ENCODE measurements at regions not wholly inside any gene's neighbourhood (a gene's known extent, or its start where the extent isn't known, plus 50 kb on each side); places are given as distances from the start of the nearest gene placed in this dataset.

GRCh38 chr6:169024047-169024660, 229.5 kb downstream of the THBS2 start:
- no peak overlapping the region for H3K27ac ChIP-seq
- in situ Hi-C loops (cut with HindIII; ENCODE audit: low pct_ligation_motif_present, low sequenced_read_pairs): no loop called here
- H3K27me3 ChIP-seq (replicated peaks): no peaks in the 10 kb centered on the region
- DNase-seq: no peak
- no peaks in the 10 kb centered on the region for H3K36me3 ChIP-seq (replicated peaks)
- no peak overlapping the region for H3K4me3 ChIP-seq (ENCODE audit: low read depth, low read length)
- no peak for TF ChIP-seq CTCF (IDR thresholded peaks at IDR 0.05; ENCODE audit: low read depth, low read length, missing control alignments)

GRCh38 chr6:169023161-169023874, 230.3 kb downstream of the THBS2 start:
- in situ Hi-C loops (cut with HindIII; ENCODE audit: low pct_ligation_motif_present, low sequenced_read_pairs): no loop called here
- no peak for TF ChIP-seq CTCF (IDR thresholded peaks at IDR 0.05; ENCODE audit: low read depth, low read length, missing control alignments)
- DNase-seq: no peak
- Histone ChIP-seq H3K36me3 (replicated peaks) (no peaks in the 10 kb centered on the region), H3K4me3 (ENCODE audit: low read depth, low read length) (no peak overlapping the region), H3K27ac (no peak overlapping the region), H3K27me3 (replicated peaks) (no peaks in the 10 kb centered on the region)

- Histone ChIP-seq H3K27me3 (replicated peaks) (no peaks in the 10 kb centered on the region), H3K36me3 (replicated peaks) (no peaks in the 10 kb centered on the region), H3K4me3 (ENCODE audit: low read depth, low read length) (no peak overlapping the region), H3K27ac (no peak overlapping the region)
- no peak for DNase-seq
- in situ Hi-C loops (cut with HindIII; ENCODE audit: low pct_ligation_motif_present, low sequenced_read_pairs): no loop called here
- no peak for TF ChIP-seq CTCF (IDR thresholded peaks at IDR 0.05; ENCODE audit: low read depth, low read length, missing control alignments)
These were observed 231.6 kb downstream of the THBS2 start for GRCh38 chr6:169022079-169022478.

GRCh38 chr6:169020821-169021220, 232.8 kb downstream of the THBS2 start:
- Histone ChIP-seq H3K36me3 (replicated peaks) (no peaks in the 10 kb centered on the region), H3K4me3 (ENCODE audit: low read depth, low read length) (no peak overlapping the region), H3K27me3 (replicated peaks) (no peaks in the 10 kb centered on the region), H3K27ac (no peak overlapping the region)
- DNase-seq: no peak
- in situ Hi-C loops (cut with HindIII; ENCODE audit: low pct_ligation_motif_present, low sequenced_read_pairs): no loop called here
- no peak for TF ChIP-seq CTCF (IDR thresholded peaks at IDR 0.05; ENCODE audit: low read depth, low read length, missing control alignments)

GRCh38 chr6:169019727-169020491, 233.7 kb downstream of the THBS2 start:
- H3K27me3 ChIP-seq (replicated peaks): no peaks in the 10 kb centered on the region
- no peaks in the 10 kb centered on the region for H3K36me3 ChIP-seq (replicated peaks)
- DNase-seq: no peak
- in situ Hi-C loops (cut with HindIII; ENCODE audit: low pct_ligation_motif_present, low sequenced_read_pairs): no loop called here
- peak; percentile 18 for TF ChIP-seq CTCF (IDR thresholded peaks at IDR 0.05; ENCODE audit: low read depth, low read length, missing control alignments)
- no peak overlapping the region for H3K4me3 ChIP-seq (ENCODE audit: low read depth, low read length)
- no peak overlapping the region for H3K27ac ChIP-seq

Measured in brain microvascular endothelial cell (primary cell).